NB4 (cell line): ENCODE measurements at regions not wholly inside any gene's neighbourhood (a gene's known extent, or its start where the extent isn't known, plus 50 kb on each side); places are given as distances from the start of the nearest gene placed in this dataset.

Source experiments
- POLR2A ChIP-seq: IDR thresholded peaks from 2 replicates; pipeline ENCODE4 v1.6.1; 2011; ENCODE audit warnings: mild to moderate bottlenecking; ENCODE audit not compliant: insufficient read length; ENCODE audit errors: extremely low read depth
- TF ChIP-seq, protein P1 (sequence below): IDR thresholded peaks from one replicate; pipeline ENCODE4 v1.5.1; 2012; ENCODE audit warnings: low read depth, low read length

GRCh38 chr10:130921461-130921860 is 390.1 kb downstream of the TCERG1L start:
- no peak for TF ChIP-seq POLR2A
- TF ChIP-seq, protein P1, sequence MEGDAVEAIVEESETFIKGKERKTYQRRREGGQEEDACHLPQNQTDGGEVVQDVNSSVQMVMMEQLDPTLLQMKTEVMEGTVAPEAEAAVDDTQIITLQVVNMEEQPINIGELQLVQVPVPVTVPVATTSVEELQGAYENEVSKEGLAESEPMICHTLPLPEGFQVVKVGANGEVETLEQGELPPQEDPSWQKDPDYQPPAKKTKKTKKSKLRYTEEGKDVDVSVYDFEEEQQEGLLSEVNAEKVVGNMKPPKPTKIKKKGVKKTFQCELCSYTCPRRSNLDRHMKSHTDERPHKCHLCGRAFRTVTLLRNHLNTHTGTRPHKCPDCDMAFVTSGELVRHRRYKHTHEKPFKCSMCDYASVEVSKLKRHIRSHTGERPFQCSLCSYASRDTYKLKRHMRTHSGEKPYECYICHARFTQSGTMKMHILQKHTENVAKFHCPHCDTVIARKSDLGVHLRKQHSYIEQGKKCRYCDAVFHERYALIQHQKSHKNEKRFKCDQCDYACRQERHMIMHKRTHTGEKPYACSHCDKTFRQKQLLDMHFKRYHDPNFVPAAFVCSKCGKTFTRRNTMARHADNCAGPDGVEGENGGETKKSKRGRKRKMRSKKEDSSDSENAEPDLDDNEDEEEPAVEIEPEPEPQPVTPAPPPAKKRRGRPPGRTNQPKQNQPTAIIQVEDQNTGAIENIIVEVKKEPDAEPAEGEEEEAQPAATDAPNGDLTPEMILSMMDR = no peak
